KMS-11 (cell line): ENCODE measurements at regions not wholly inside any gene's neighbourhood (a gene's known extent, or its start where the extent isn't known, plus 50 kb on each side); places are given as distances from the start of the nearest gene placed in this dataset.

Source experiments
- H2AFZ ChIP-seq: fragments of 200-600 bp; sonication (generic); 2 replicates; pipeline ENCODE4 v1.6.1; 2016; ENCODE audit warnings: antibody characterized with exemption, mixed run types, low read depth
- H3K27ac ChIP-seq: fragments of 200-600 bp; sonication (generic); 2 replicates; pipeline ENCODE4 v1.6.1; 2016; ENCODE audit warnings: mild to moderate bottlenecking, mixed run types
- H3K27me3 ChIP-seq: fragments of 200-600 bp; sonication (generic); 2 replicates; pipeline ENCODE4 v1.6.1; 2017; ENCODE audit warnings: mild to moderate bottlenecking, low read depth, mixed run types, moderate library complexity; ENCODE audit not compliant: insufficient read depth
- H3K36me3 ChIP-seq: fragments of 200-600 bp; sonication (generic); 2 replicates; pipeline ENCODE4 v1.6.1; 2017; ENCODE audit warnings: mild to moderate bottlenecking, mixed run types; ENCODE audit not compliant: insufficient read depth
- H3K4me1 ChIP-seq: fragments of 200-600 bp; sonication (generic); 2 replicates; pipeline ENCODE4 v1.6.1; 2016; ENCODE audit warnings: mild to moderate bottlenecking, low read depth, mixed run types; ENCODE audit not compliant: poor library complexity, severe bottlenecking
- H3K4me2 ChIP-seq: fragments of 200-600 bp; sonication (generic); 2 replicates; pipeline ENCODE4 v1.7.0; 2016; ENCODE audit warnings: mild to moderate bottlenecking, mixed run types
- H3K4me3 ChIP-seq: fragments of 200-600 bp; sonication (generic); IDR thresholded peaks from 2 replicates; pipeline ENCODE4 v1.6.1; 2017; ENCODE audit warnings: low read depth, low read length, mixed read lengths; ENCODE audit not compliant: insufficient read depth
- H3K79me2 ChIP-seq: fragments of 200-600 bp; sonication (generic); 2 replicates; pipeline ENCODE4 v1.6.1; 2016; ENCODE audit warnings: low read depth, mixed run types; ENCODE audit not compliant: insufficient read depth
- H3K9ac ChIP-seq: fragments of 200-600 bp; sonication (generic); 2 replicates; pipeline ENCODE4 v1.6.1; 2016; ENCODE audit warnings: mild to moderate bottlenecking, mixed run types
- H4K20me1 ChIP-seq: fragments of 200-600 bp; sonication (generic); 2 replicates; pipeline ENCODE4 v1.6.1; 2016; ENCODE audit warnings: mild to moderate bottlenecking, mixed run types; ENCODE audit not compliant: insufficient read depth
- CTCF ChIP-seq: fragments of 200-600 bp; sonication (generic); conservative IDR thresholded peaks from 2 replicates; pipeline ENCODE4 v1.6.1; 2017; ENCODE audit warnings: low read depth, mild to moderate bottlenecking, antibody characterized with exemption, low read length, moderate library complexity, mixed read lengths

GRCh38 chr5:168020542-168021294 is 270.7 kb upstream of the WWC1 start:
- H3K4me2 ChIP-seq, result no peak overlapping the region

GRCh38 chr5:168022446-168023169 is 268.8 kb upstream of the WWC1 start:
- Histone ChIP-seq H2AFZ (no peak overlapping the region), H3K9ac (no peak overlapping the region), H3K27ac (no peak overlapping the region), H3K4me3 (no peak overlapping the region), H3K79me2 (no peaks in the 10 kb centered on the region), H4K20me1 (no peaks in the 10 kb centered on the region), H3K36me3 (no peaks in the 10 kb centered on the region), H3K4me2 (no peak overlapping the region), H3K4me1 (no peaks in the 10 kb centered on the region), H3K27me3 (no peaks in the 10 kb centered on the region)
- no peak for TF ChIP-seq CTCF

More at GRCh38 chr5:168020542-168021294, 270.7 kb upstream of the WWC1 start:
- no peak overlapping the region for H3K9ac ChIP-seq
- H2AFZ ChIP-seq, result no peak overlapping the region
- H4K20me1 ChIP-seq, result no peaks in the 10 kb centered on the region
- H3K4me1 ChIP-seq, result no peaks in the 10 kb centered on the region
- no peaks in the 10 kb centered on the region for H3K79me2 ChIP-seq
- no peak overlapping the region for H3K4me3 ChIP-seq
- no peak overlapping the region for H3K27ac ChIP-seq
- H3K27me3 ChIP-seq, result no peaks in the 10 kb centered on the region
- H3K36me3 ChIP-seq, result no peaks in the 10 kb centered on the region
- 0 out of 2 replicates have a peak, but pooled peaks have one; percentile 15 for TF ChIP-seq CTCF

DNA sequence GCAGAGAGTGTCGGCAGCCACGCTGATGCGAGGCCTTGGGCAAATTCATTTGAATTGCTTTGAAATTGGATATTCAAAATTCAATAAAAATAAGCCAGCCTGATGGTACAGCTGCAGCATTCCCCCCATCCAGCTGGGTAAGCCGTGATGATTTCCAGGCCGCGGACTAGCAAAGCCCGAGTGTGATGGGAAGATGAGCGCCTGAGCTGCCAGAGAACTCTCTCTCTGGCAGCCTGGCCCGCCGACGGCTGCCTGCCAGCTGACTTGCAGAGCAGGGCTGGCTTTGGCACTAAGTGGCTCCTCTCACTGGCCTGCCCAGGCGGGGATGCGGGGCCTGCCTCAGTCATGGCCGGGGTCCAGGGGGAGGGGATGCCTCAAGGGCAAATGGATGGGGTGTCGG is 268.3 kb upstream of the WWC1 start:
- Histone ChIP-seq H2AFZ (no peak overlapping the region), H4K20me1 (no peaks in the 10 kb centered on the region), H3K4me2 (no peak overlapping the region), H3K4me1 (no peaks in the 10 kb centered on the region), H3K9ac (no peak overlapping the region), H3K79me2 (no peaks in the 10 kb centered on the region), H3K27ac (no peak overlapping the region), H3K36me3 (no peaks in the 10 kb centered on the region), H3K27me3 (no peaks in the 10 kb centered on the region), H3K4me3 (no peak overlapping the region)
- no peak for TF ChIP-seq CTCF

GRCh38 chr5:168024306-168024705 is 267.1 kb upstream of the WWC1 start:
- H3K4me3 ChIP-seq, result no peak overlapping the region
- H3K9ac ChIP-seq, result no peak overlapping the region
- no peaks in the 10 kb centered on the region for H3K36me3 ChIP-seq
- no peak overlapping the region for H2AFZ ChIP-seq
- no peak overlapping the region for H3K4me2 ChIP-seq
- H3K4me1 ChIP-seq, result no peaks in the 10 kb centered on the region
- no peaks in the 10 kb centered on the region for H3K27me3 ChIP-seq
- H3K79me2 ChIP-seq, result no peaks in the 10 kb centered on the region
- no peak for TF ChIP-seq CTCF
- no peaks in the 10 kb centered on the region for H4K20me1 ChIP-seq
- H3K27ac ChIP-seq, result no peak overlapping the region
